H9 (cell line): ENCODE measurements at regions not wholly inside any gene's neighbourhood (a gene's known extent, or its start where the extent isn't known, plus 50 kb on each side); places are given as distances from the start of the nearest gene placed in this dataset.

Source experiments
- DNase-seq: peaks from one replicate; pipeline ENCODE4 v3.0.0-alpha.2; 2017
- H2AFZ ChIP-seq: one replicate; pipeline ENCODE4 v1.6.1; 2013; ENCODE audit warnings: mild to moderate bottlenecking, low read length, control low read depth, moderate library complexity
- H2AK5ac ChIP-seq: 2 replicates; pipeline ENCODE4 v1.6.1; 2013; ENCODE audit warnings: low read length, control low read depth, mixed read lengths; ENCODE audit not compliant: insufficient read length
- H2BK120ac ChIP-seq: one replicate; pipeline ENCODE4 v1.6.1; 2013; ENCODE audit warnings: low read depth, mild to moderate bottlenecking, low read length, control low read depth, inconsistent platforms; ENCODE audit not compliant: poor library complexity, severe bottlenecking
- H2BK12ac ChIP-seq: 2 replicates; pipeline ENCODE4 v1.6.1; 2013; ENCODE audit warnings: low read length, control low read depth, mixed read lengths, low read depth; ENCODE audit not compliant: insufficient read length
- H2BK15ac ChIP-seq: 2 replicates; pipeline ENCODE4 v1.6.1; 2013; ENCODE audit warnings: low read depth, low read length, control low read depth
- H2BK20ac ChIP-seq: one replicate; pipeline ENCODE4 v1.6.1; 2013; ENCODE audit warnings: low read depth, mild to moderate bottlenecking, low read length, control low read depth, inconsistent platforms; ENCODE audit not compliant: poor library complexity, severe bottlenecking
- H2BK5ac ChIP-seq: 2 replicates; pipeline ENCODE4 v1.6.1; 2013; ENCODE audit warnings: low read length, control low read depth, mixed read lengths; ENCODE audit not compliant: insufficient read length
- H3K14ac ChIP-seq: 2 replicates; pipeline ENCODE4 v1.6.1; 2013; ENCODE audit warnings: low read length, control low read depth; ENCODE audit not compliant: insufficient read depth
- H3K18ac ChIP-seq: 2 replicates; pipeline ENCODE4 v1.6.1; 2013; ENCODE audit warnings: low read depth, mild to moderate bottlenecking, mixed read lengths, low read length, control low read depth; ENCODE audit not compliant: insufficient read length
- H3K23ac ChIP-seq: 2 replicates; pipeline ENCODE4 v1.6.1; 2013; ENCODE audit warnings: low read length, control low read depth, mixed read lengths, low read depth; ENCODE audit not compliant: insufficient read length
- H3K23me2 ChIP-seq: 2 replicates; pipeline ENCODE4 v1.6.1; 2013; ENCODE audit warnings: low read depth, mild to moderate bottlenecking, mixed read lengths, low read length, control low read depth; ENCODE audit not compliant: insufficient read length, poor library complexity, severe bottlenecking
- H3K27ac ChIP-seq: 2 replicates; pipeline ENCODE4 v1.5.1; 2013; ENCODE audit warnings: low read length, control low read depth, mixed read lengths, low read depth; ENCODE audit not compliant: insufficient read length
- H3K27me3 ChIP-seq: 2 replicates; pipeline ENCODE4 v1.6.1; 2013; ENCODE audit warnings: low read length, control low read depth, inconsistent platforms; ENCODE audit not compliant: insufficient read depth
- H3K4ac ChIP-seq: 2 replicates; pipeline ENCODE4 v1.6.1; 2013; ENCODE audit warnings: low read depth, mild to moderate bottlenecking, control low read depth, inconsistent platforms, low read length, moderate library complexity
- H3K4me1 ChIP-seq: 2 replicates; pipeline ENCODE4 v1.6.1; 2013; ENCODE audit warnings: low read length, control low read depth, inconsistent platforms; ENCODE audit not compliant: insufficient read depth
- H3K4me2 ChIP-seq: 2 replicates; pipeline ENCODE4 v1.6.1; 2013; ENCODE audit warnings: low read length, control low read depth, mixed read lengths; ENCODE audit not compliant: insufficient read length, insufficient read depth
- H3K56ac ChIP-seq: 2 replicates; pipeline ENCODE4 v1.6.1; 2013; ENCODE audit warnings: low read depth, mild to moderate bottlenecking, mixed read lengths, low read length, control low read depth; ENCODE audit not compliant: insufficient read length
- H3K79me1 ChIP-seq: 2 replicates; pipeline ENCODE4 v1.6.1; 2013; ENCODE audit warnings: low read depth, mild to moderate bottlenecking, moderate library complexity, low read length, control low read depth, inconsistent platforms; ENCODE audit not compliant: insufficient read depth, poor library complexity, severe bottlenecking
- H3K79me2 ChIP-seq: 2 replicates; pipeline ENCODE4 v1.6.1; 2013; ENCODE audit warnings: low read length, control low read depth, inconsistent platforms; ENCODE audit not compliant: insufficient read depth
- H3K9ac ChIP-seq: 2 replicates; pipeline ENCODE4 v1.6.1; 2013; ENCODE audit warnings: low read length, control low read depth, mixed read lengths; ENCODE audit not compliant: insufficient read length; ENCODE audit errors: extremely low read depth
- H3K9me3 ChIP-seq: one replicate; pipeline ENCODE4 v1.6.1; 2013; ENCODE audit warnings: low read depth, low read length, inconsistent platforms; ENCODE audit not compliant: control insufficient read depth
- H3T11ph ChIP-seq: one replicate; pipeline ENCODE4 v1.6.1; 2013; ENCODE audit warnings: mild to moderate bottlenecking, low read length, control low read depth, inconsistent platforms
- H4K20me1 ChIP-seq: one replicate; pipeline ENCODE4 v1.6.1; 2013; ENCODE audit not compliant: control insufficient read depth, insufficient read length, insufficient read depth
- H4K5ac ChIP-seq: 2 replicates; pipeline ENCODE4 v1.6.1; 2013; ENCODE audit warnings: low read depth, mild to moderate bottlenecking, mixed read lengths, low read length, control low read depth; ENCODE audit not compliant: insufficient read length
- H4K8ac ChIP-seq: replicated peaks from 2 replicates; pipeline ENCODE4 v1.6.1; 2013; ENCODE audit warnings: low read length, control low read depth, mixed read lengths, low read depth; ENCODE audit not compliant: insufficient read length
- H4K91ac ChIP-seq: 2 replicates; pipeline ENCODE4 v1.6.1; 2013; ENCODE audit warnings: low read depth, mild to moderate bottlenecking, moderate library complexity, mixed read lengths, low read length, control low read depth; ENCODE audit not compliant: insufficient read length
- H3K27ac Mint-ChIP-seq, 3 experiments: 2 replicates in 2 of 3; 3 replicates in 1 of 3; pipeline ENCODE4 v1.8.0; 2020 to 2021; ENCODE audit warnings: mixed read lengths in 3 of 3, mild to moderate bottlenecking in 1 of 3, moderate library complexity in 1 of 3
- H3K27me3 Mint-ChIP-seq: 2 replicates; pipeline ENCODE4 v1.8.0; 2021; ENCODE audit warnings: low read depth, mild to moderate bottlenecking, moderate library complexity, mixed read lengths
- H3K36me3 Mint-ChIP-seq, 3 experiments: 2 replicates in 2 of 3; 3 replicates in 1 of 3; pipeline ENCODE4 v1.8.0; 2020 to 2021; ENCODE audit warnings: low read depth in 3 of 3, mixed read lengths in 3 of 3; ENCODE audit not compliant: insufficient read depth in 1 of 3
- H3K4me1 Mint-ChIP-seq, 2 experiments: 2 replicates each; pipeline ENCODE4 v1.8.0; 2020; ENCODE audit warnings: mixed read lengths in 2 of 2
- H3K4me3 Mint-ChIP-seq, 2 experiments: 2 replicates in 1 of 2; 3 replicates in 1 of 2; pipeline ENCODE4 v1.8.0; 2020 to 2021; ENCODE audit warnings: mild to moderate bottlenecking in 2 of 2, mixed read lengths in 2 of 2, moderate library complexity in 1 of 2
- H3K9me3 Mint-ChIP-seq, 2 experiments: 2 replicates in 1 of 2; 3 replicates in 1 of 2; pipeline ENCODE4 v1.8.0; 2020; ENCODE audit warnings: mild to moderate bottlenecking in 2 of 2, mixed read lengths in 2 of 2, moderate library complexity in 1 of 2
- WGBS: extraction: QIAGEN DNeasy Blood & Tissue Kit; methylation state at CpG from one replicate; pipeline ENCODE4 v1.1.7; 2013; ENCODE audit warnings: missing lambda C conversion rate, low lambda C conversion rate, mixed read lengths; ENCODE audit not compliant: insufficient read length; ENCODE audit errors: extremely low coverage; 5-methylcytosine and 5-hydroxymethylcytosine counted together
- TF ChIP-seq, protein P1 (sequence below): fragments of 200-600 bp; sonication (generic); conservative IDR thresholded peaks from 3 replicates; pipeline ENCODE4 v1.8.0; 2021; ENCODE audit warnings: antibody characterized with exemption, mild to moderate bottlenecking

DNA sequence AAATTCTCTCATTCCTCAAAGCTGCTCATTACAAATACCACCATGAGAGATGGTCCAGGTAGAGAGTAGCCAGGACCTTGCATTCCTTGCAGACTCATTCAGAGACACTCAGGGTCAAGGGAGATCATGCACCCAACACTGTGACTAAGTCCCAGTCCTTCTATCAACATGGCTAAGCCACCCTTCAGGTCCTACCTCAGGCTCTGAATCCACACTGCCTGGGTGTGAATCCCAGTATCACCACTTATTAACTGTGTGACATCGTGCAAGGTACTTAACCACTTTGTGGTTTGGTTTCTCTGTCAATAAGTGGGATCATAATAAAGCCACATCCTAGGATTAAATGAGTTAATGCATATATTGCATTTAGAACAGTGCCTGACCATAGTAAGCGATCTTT, 124.1 kb upstream of the NEIL3 start:
- H3K23me2 ChIP-seq, result no peaks in the 10 kb centered on the region
- TF ChIP-seq, protein P1, sequence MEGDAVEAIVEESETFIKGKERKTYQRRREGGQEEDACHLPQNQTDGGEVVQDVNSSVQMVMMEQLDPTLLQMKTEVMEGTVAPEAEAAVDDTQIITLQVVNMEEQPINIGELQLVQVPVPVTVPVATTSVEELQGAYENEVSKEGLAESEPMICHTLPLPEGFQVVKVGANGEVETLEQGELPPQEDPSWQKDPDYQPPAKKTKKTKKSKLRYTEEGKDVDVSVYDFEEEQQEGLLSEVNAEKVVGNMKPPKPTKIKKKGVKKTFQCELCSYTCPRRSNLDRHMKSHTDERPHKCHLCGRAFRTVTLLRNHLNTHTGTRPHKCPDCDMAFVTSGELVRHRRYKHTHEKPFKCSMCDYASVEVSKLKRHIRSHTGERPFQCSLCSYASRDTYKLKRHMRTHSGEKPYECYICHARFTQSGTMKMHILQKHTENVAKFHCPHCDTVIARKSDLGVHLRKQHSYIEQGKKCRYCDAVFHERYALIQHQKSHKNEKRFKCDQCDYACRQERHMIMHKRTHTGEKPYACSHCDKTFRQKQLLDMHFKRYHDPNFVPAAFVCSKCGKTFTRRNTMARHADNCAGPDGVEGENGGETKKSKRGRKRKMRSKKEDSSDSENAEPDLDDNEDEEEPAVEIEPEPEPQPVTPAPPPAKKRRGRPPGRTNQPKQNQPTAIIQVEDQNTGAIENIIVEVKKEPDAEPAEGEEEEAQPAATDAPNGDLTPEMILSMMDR, result no peak
- H2BK12ac ChIP-seq, result no peak overlapping the region
- no peak overlapping the region for H3K4me2 ChIP-seq
- no peak overlapping the region for H3K18ac ChIP-seq
- Mint-ChIP-seq H3K27me3 (no peaks in the 10 kb centered on the region), H3K36me3 (no peaks in the 10 kb centered on the region), H3K9me3 (no peaks in the 10 kb centered on the region), H3K4me1 (peaks cover 7 to 10% of the 10 kb centered on the region in 2 experiments), H3K27ac (no peak overlapping the region), H3K4me3 (no peak overlapping the region)
- H2BK120ac ChIP-seq, result no peak overlapping the region
- H2AFZ ChIP-seq, result no peak overlapping the region
- H4K20me1 ChIP-seq, result no peaks in the 10 kb centered on the region
- no peaks in the 10 kb centered on the region; the same call in 1 of the 2 replicates for H3K4me1 ChIP-seq
- no peak overlapping the region for H3T11ph ChIP-seq
- no peak overlapping the region for H4K8ac ChIP-seq
- no peak overlapping the region for H4K91ac ChIP-seq
- no peak overlapping the region for H3K23ac ChIP-seq
- no peak overlapping the region for H3K9ac ChIP-seq
- no peaks in the 10 kb centered on the region for H3K27me3 ChIP-seq
- H4K5ac ChIP-seq, result no peak overlapping the region
- no peaks in the 10 kb centered on the region for H3K79me2 ChIP-seq
- no peak overlapping the region for H2AK5ac ChIP-seq
- WGBS, result no CpG with 5 or more reads among the region's 2 CpGs
- no peak overlapping the region for H2BK20ac ChIP-seq
- DNase-seq, result no peak
- H2BK15ac ChIP-seq, result no peak overlapping the region
- no peak overlapping the region for H3K14ac ChIP-seq
- no peaks in the 10 kb centered on the region for H3K79me1 ChIP-seq
- no peak overlapping the region for H3K56ac ChIP-seq
- no peak overlapping the region for H3K4ac ChIP-seq
- no peak overlapping the region for H3K27ac ChIP-seq
- no peak overlapping the region for H2BK5ac ChIP-seq
- no peaks in the 10 kb centered on the region for H3K9me3 ChIP-seq
